ENCODE measurements at regions not wholly inside any gene's neighbourhood (a gene's known extent, or its start where the extent isn't known, plus 50 kb on each side); places are given as distances from the start of the nearest gene placed in this dataset.

- no peak for TF ChIP-seq CTCF (conservative IDR thresholded peaks at IDR 0.05; ENCODE audit: low read depth in 2 of 2)
- TF ChIP-seq, protein P1, sequence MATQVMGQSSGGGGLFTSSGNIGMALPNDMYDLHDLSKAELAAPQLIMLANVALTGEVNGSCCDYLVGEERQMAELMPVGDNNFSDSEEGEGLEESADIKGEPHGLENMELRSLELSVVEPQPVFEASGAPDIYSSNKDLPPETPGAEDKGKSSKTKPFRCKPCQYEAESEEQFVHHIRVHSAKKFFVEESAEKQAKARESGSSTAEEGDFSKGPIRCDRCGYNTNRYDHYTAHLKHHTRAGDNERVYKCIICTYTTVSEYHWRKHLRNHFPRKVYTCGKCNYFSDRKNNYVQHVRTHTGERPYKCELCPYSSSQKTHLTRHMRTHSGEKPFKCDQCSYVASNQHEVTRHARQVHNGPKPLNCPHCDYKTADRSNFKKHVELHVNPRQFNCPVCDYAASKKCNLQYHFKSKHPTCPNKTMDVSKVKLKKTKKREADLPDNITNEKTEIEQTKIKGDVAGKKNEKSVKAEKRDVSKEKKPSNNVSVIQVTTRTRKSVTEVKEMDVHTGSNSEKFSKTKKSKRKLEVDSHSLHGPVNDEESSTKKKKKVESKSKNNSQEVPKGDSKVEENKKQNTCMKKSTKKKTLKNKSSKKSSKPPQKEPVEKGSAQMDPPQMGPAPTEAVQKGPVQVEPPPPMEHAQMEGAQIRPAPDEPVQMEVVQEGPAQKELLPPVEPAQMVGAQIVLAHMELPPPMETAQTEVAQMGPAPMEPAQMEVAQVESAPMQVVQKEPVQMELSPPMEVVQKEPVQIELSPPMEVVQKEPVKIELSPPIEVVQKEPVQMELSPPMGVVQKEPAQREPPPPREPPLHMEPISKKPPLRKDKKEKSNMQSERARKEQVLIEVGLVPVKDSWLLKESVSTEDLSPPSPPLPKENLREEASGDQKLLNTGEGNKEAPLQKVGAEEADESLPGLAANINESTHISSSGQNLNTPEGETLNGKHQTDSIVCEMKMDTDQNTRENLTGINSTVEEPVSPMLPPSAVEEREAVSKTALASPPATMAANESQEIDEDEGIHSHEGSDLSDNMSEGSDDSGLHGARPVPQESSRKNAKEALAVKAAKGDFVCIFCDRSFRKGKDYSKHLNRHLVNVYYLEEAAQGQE (IDR thresholded peaks at IDR 0.05; ENCODE audit: unreplicated experiment), result no peak
- TF ChIP-seq EZH2 (IDR thresholded peaks at IDR 0.05; ENCODE audit: low read depth, unreplicated experiment), result no peak
Measured at GRCh38 chr2:234272069-234272850, 221.8 kb downstream of the SPP2 start (continued).

- ATAC-seq (no peak), DNase-seq (ENCODE audit: low spot score) (no peak)
- Histone ChIP-seq H4K20me1 (replicated peaks; ENCODE audit: insufficient read depth) (no peaks in the 10 kb centered on the region), H3K27ac (ENCODE audit: low read depth) (no peak overlapping the region), H3K9me2 (ENCODE audit: insufficient read depth) (no peaks in the 10 kb centered on the region), H3K27me3 (ENCODE audit: insufficient read depth) (no peaks in the 10 kb centered on the region), H3K79me2 (replicated peaks; ENCODE audit: insufficient read depth) (no peaks in the 10 kb centered on the region), H2AFZ (no peak overlapping the region), H3K4me2 (no peak overlapping the region), H3K4me1 (ENCODE audit: insufficient read depth) (no peaks in the 10 kb centered on the region), H3K36me3 (ENCODE audit: insufficient read depth) (no peaks in the 10 kb centered on the region), H3F3A (replicated peaks; ENCODE audit: low read depth) (no peaks in the 10 kb centered on the region), H3K4me3 (no peak overlapping the region)
- Mint-ChIP-seq H3K4me3 (no peak overlapping the region), H3K36me3 (ENCODE audit: low read depth) (no peaks in the 10 kb centered on the region), H3K9me3 (no peaks in the 10 kb centered on the region), H3K27me3 (ENCODE audit: insufficient read depth, low read depth, poor library complexity) (peaks cover 4% of the 10 kb centered on the region), H3K27ac (no peak overlapping the region), H3K4me1 (no peaks in the 10 kb centered on the region)
- no peak for TF ChIP-seq NANOG (IDR thresholded peaks at IDR 0.05; ENCODE audit: borderline replicate concordance)
- no peak for TF ChIP-seq POLR2AphosphoS5 (IDR thresholded peaks at IDR 0.05; ENCODE audit: low read depth)
Measured at GRCh38 chr2:234271338-234271737, 220.8 kb downstream of the SPP2 start.

DNA sequence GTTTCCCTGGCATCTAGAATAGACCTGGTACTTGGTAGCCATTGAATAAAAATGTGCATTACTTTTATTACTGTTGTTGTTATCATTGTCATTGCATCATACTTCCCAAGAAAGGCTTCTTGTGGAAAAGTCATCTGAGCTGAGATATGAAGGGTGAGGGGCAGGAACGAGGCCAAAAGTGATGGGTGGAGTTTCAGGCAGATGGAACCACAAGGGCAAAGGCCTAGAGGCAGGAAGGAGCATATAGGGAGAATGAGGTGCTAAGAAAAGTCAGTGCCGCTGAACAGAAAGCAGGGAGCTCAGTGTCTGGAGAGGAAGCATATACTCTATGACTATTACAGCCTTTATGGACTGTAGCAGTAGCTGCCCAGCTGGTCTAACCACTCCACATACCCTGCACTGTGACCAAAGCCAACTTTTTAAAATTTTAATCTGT lies 219.3 kb downstream of the SPP2 start:
- Histone ChIP-seq H3K27me3 (ENCODE audit: insufficient read depth) (no peaks in the 10 kb centered on the region), H3K4me2 (no peak overlapping the region), H3K9me2 (ENCODE audit: insufficient read depth) (no peaks in the 10 kb centered on the region), H3K27ac (ENCODE audit: low read depth) (no peak overlapping the region), H4K20me1 (replicated peaks; ENCODE audit: insufficient read depth) (no peaks in the 10 kb centered on the region), H2AFZ (0 out of 2 replicates have a peak overlapping the region, but pooled peaks have one; percentile 56), H3K4me1 (ENCODE audit: insufficient read depth) (no peaks in the 10 kb centered on the region), H3K36me3 (ENCODE audit: insufficient read depth) (no peaks in the 10 kb centered on the region), H3K79me2 (replicated peaks; ENCODE audit: insufficient read depth) (no peaks in the 10 kb centered on the region), H3F3A (replicated peaks; ENCODE audit: low read depth) (no peaks in the 10 kb centered on the region), H3K4me3 (no peak overlapping the region)
- no peaks in the 10 kb centered on the region for H3K36me3 Mint-ChIP-seq (ENCODE audit: low read depth)
- H3K27me3 Mint-ChIP-seq (ENCODE audit: insufficient read depth, low read depth, poor library complexity), result peaks cover 4% of the 10 kb centered on the region
- DNase-seq (ENCODE audit: low spot score) (no peak), ATAC-seq (no peak)
- H3K27ac Mint-ChIP-seq, result no peak overlapping the region
- no peaks in the 10 kb centered on the region for H3K9me3 Mint-ChIP-seq
- H3K4me1 Mint-ChIP-seq, result no peaks in the 10 kb centered on the region
- no peak overlapping the region for H3K4me3 Mint-ChIP-seq
- TF ChIP-seq ZNF114 (CRISPR knock-in tag; IDR thresholded peaks at IDR 0.05), result no peak
- TF ChIP-seq STAT1 (IDR thresholded peaks at IDR 0.05; ENCODE audit: unreplicated experiment), result no peak
- no peak for TF ChIP-seq CTCF (conservative IDR thresholded peaks at IDR 0.05; ENCODE audit: low read depth in 2 of 2)
